ENCODE measurements at regions not wholly inside any gene's neighbourhood (a gene's known extent, or its start where the extent isn't known, plus 50 kb on each side); places are given as distances from the start of the nearest gene placed in this dataset.

DNA sequence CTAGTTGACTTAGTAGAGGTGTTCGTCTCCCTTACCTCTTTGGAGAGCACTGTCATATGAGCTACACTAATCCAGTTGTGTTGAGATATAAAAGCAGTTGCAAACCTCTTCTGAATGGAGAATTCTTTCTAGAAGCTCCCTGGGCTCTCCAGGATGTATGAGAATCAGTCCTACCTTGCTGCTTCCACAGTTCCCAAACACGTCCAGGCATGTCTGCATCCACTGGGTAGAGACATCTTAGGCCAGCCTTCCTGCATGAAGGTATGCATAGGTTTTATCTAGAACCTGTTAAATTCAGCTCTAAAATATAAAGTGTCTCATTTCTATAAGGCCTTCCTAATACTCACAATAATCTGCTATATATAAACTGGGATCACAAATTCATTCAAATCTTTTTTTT, 297.7 kb downstream of the CDC5L start:
- no peaks in the 10 kb centered on the region for H3K9me3 ChIP-seq
- no peak overlapping the region for H3K9ac ChIP-seq
- H4K20me1 ChIP-seq (ENCODE audit: insufficient read depth): no peaks in the 10 kb centered on the region
- H3K27me3 ChIP-seq (ENCODE audit: insufficient read depth): no peaks in the 10 kb centered on the region
- no peaks in the 10 kb centered on the region for H3K36me3 ChIP-seq (replicated peaks in 1 of 2; ENCODE audit: control insufficient read depth in 1 of 2, insufficient read depth in 2 of 2, low read length in 1 of 2)
- ChIA-PET POLR2A (no interaction called here), CTCF (interaction anchor here (0.8 kb wide), 1 partner anchor 30 kb away, joined by 4 read pairs; no protein-coding TSS in a partner anchor)
- DNase-seq: no peak
- H3K27ac ChIP-seq (ENCODE audit: low read depth in 2 of 2, low read length in 1 of 2): no peak overlapping the region
- TF ChIP-seq NFIC (IDR thresholded peaks at IDR 0.05; ENCODE audit: borderline replicate concordance): no peak
- TF ChIP-seq MXI1 (IDR thresholded peaks at IDR 0.05; ENCODE audit: low read depth, low read length): no peak
- TF ChIP-seq TCF12 (IDR thresholded peaks at IDR 0.05): no peak
- TF ChIP-seq FOXJ3 (CRISPR knock-in tag; IDR thresholded peaks at IDR 0.05): no peak
- no peaks in the 10 kb centered on the region for H3K9me2 ChIP-seq
- no peaks in the 10 kb centered on the region for H3K79me2 ChIP-seq (ENCODE audit: insufficient read depth)
- H3K4me1 ChIP-seq (ENCODE audit: control insufficient read depth in 1 of 2, insufficient read depth in 2 of 2, low read depth in 1 of 2, low read length in 1 of 2): no peaks in the 10 kb centered on the region
- H3F3A ChIP-seq (replicated peaks; ENCODE audit: insufficient read depth): no peaks in the 10 kb centered on the region
- no peak overlapping the region for H3K4me2 ChIP-seq
- H3K4me3 ChIP-seq (ENCODE audit: low read depth in 2 of 2, low read length in 1 of 2): no peak overlapping the region
- no peak overlapping the region; the same call in 1 of the 2 replicates for H2AFZ ChIP-seq (ENCODE audit: low read depth)
- whole genome bisulfite sequencing (ENCODE audit: low lambda C conversion rate): 58% methylated on average over 2 of the region's 2 CpGs

DNA sequence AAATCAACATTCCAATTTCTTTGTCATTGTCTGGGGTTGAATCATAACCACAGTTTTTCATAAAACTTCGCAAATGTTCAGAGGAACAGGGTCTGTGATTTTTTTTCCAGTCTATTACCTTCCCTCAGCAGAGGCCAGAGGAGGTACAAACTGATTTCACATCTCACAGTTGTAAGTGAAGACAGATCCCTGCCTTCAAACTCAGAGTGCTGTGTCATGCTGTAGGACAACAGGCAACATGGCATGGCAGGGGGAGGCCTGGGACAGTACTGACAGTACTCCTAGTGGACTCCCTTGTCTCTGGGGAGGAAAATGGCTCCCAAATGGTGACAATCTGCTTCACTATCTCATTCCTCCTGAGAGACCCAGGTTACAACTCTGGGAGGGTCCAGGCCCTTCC, 308.6 kb downstream of the CDC5L start:
- CTCF ChIA-PET: no interaction called here
- H3K27ac ChIP-seq (ENCODE audit: low read depth in 2 of 2, low read length in 1 of 2): peak overlapping the region; percentile 13 to 43; a peak in 3 of 4 replicates

DNA sequence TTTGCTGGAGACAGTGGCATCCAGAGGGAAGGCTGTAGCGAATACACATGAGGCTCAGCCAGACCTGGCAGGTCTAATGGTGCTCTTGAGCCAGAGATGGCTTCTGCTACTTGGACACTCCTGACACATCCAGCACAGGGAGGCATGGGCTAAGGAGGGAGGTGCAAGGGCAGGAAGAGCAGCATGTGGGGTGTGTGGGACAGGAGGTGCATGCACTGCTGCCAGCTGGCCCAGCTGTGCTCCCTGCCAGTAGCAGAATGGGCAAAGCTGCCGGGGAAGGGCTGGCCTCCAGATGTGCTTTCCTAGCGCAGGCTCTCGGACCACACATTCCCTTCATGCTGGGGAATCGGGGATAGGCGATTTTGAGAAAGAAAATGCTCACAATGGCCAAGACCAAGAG, 309.2 kb downstream of the CDC5L start:
- WGBS (ENCODE audit: low lambda C conversion rate): 88% methylated on average over 6 of the region's 6 CpGs
- Histone ChIP-seq H3K27ac (ENCODE audit: low read depth in 2 of 2, low read length in 1 of 2) (peak overlapping the region in 1 of 2 experiments; percentile 43; a peak in 1 of 4 replicates), H3K36me3 (replicated peaks in 1 of 2; ENCODE audit: control insufficient read depth in 1 of 2, insufficient read depth in 2 of 2, low read length in 1 of 2) (no peaks in the 10 kb centered on the region), H3F3A (replicated peaks; ENCODE audit: insufficient read depth) (no peaks in the 10 kb centered on the region), H3K27me3 (ENCODE audit: insufficient read depth) (no peaks in the 10 kb centered on the region), H3K4me1 (ENCODE audit: control insufficient read depth in 1 of 2, insufficient read depth in 2 of 2, low read depth in 1 of 2, low read length in 1 of 2) (peaks cover 0 to 10% of the 10 kb centered on the region in 2 experiments; a peak in 1 of 4 replicates), H3K4me2 (no peak overlapping the region), H2AFZ (ENCODE audit: low read depth) (no peak overlapping the region), H3K9ac (no peak overlapping the region), H3K4me3 (ENCODE audit: low read depth in 2 of 2, low read length in 1 of 2) (no peak overlapping the region), H3K9me3 (no peaks in the 10 kb centered on the region), H4K20me1 (ENCODE audit: insufficient read depth) (no peaks in the 10 kb centered on the region), H3K9me2 (no peaks in the 10 kb centered on the region), H3K79me2 (ENCODE audit: insufficient read depth) (no peaks in the 10 kb centered on the region; the same call in 1 of the 2 replicates)
- peak; percentile 59 for DNase-seq
- ChIA-PET CTCF (interaction anchor here (1.0 kb wide), 1 partner anchor 41 kb away, joined by 5 read pairs; no protein-coding TSS in a partner anchor), POLR2A (no interaction called here)
- no peak for TF ChIP-seq RXRA (IDR thresholded peaks at IDR 0.05; ENCODE audit: borderline replicate concordance, low read depth)
- TF ChIP-seq TCF12 (IDR thresholded peaks at IDR 0.05): peak; percentile 26; the same call in 1 of the 2 replicates
- TF ChIP-seq, protein P1, sequence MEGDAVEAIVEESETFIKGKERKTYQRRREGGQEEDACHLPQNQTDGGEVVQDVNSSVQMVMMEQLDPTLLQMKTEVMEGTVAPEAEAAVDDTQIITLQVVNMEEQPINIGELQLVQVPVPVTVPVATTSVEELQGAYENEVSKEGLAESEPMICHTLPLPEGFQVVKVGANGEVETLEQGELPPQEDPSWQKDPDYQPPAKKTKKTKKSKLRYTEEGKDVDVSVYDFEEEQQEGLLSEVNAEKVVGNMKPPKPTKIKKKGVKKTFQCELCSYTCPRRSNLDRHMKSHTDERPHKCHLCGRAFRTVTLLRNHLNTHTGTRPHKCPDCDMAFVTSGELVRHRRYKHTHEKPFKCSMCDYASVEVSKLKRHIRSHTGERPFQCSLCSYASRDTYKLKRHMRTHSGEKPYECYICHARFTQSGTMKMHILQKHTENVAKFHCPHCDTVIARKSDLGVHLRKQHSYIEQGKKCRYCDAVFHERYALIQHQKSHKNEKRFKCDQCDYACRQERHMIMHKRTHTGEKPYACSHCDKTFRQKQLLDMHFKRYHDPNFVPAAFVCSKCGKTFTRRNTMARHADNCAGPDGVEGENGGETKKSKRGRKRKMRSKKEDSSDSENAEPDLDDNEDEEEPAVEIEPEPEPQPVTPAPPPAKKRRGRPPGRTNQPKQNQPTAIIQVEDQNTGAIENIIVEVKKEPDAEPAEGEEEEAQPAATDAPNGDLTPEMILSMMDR (IDR thresholded peaks at IDR 0.05): no peak

More for the DNA sequence above, 308.6 kb downstream of the CDC5L start:
- peaks cover 0 to 10% of the 10 kb centered on the region in 2 experiments; a peak in 1 of 4 replicates for H3K4me1 ChIP-seq (ENCODE audit: control insufficient read depth in 1 of 2, insufficient read depth in 2 of 2, low read depth in 1 of 2, low read length in 1 of 2)
- H4K20me1 ChIP-seq (ENCODE audit: insufficient read depth): no peaks in the 10 kb centered on the region
- H3K36me3 ChIP-seq (replicated peaks in 1 of 2; ENCODE audit: control insufficient read depth in 1 of 2, insufficient read depth in 2 of 2, low read length in 1 of 2): no peaks in the 10 kb centered on the region
- H3K79me2 ChIP-seq (ENCODE audit: insufficient read depth): no peaks in the 10 kb centered on the region; the same call in 1 of the 2 replicates
- H3K9me2 ChIP-seq: no peaks in the 10 kb centered on the region
- no peaks in the 10 kb centered on the region for H3K27me3 ChIP-seq (ENCODE audit: insufficient read depth)
- no peak overlapping the region for H3K4me2 ChIP-seq
- no peaks in the 10 kb centered on the region for H3K9me3 ChIP-seq
- POLR2A ChIA-PET: no interaction called here
- TF ChIP-seq, protein P2, sequence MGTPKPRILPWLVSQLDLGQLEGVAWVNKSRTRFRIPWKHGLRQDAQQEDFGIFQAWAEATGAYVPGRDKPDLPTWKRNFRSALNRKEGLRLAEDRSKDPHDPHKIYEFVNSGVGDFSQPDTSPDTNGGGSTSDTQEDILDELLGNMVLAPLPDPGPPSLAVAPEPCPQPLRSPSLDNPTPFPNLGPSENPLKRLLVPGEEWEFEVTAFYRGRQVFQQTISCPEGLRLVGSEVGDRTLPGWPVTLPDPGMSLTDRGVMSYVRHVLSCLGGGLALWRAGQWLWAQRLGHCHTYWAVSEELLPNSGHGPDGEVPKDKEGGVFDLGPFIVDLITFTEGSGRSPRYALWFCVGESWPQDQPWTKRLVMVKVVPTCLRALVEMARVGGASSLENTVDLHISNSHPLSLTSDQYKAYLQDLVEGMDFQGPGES (IDR thresholded peaks at IDR 0.05; ENCODE audit: low read depth, low read length): no peak
- TF ChIP-seq, protein P3, sequence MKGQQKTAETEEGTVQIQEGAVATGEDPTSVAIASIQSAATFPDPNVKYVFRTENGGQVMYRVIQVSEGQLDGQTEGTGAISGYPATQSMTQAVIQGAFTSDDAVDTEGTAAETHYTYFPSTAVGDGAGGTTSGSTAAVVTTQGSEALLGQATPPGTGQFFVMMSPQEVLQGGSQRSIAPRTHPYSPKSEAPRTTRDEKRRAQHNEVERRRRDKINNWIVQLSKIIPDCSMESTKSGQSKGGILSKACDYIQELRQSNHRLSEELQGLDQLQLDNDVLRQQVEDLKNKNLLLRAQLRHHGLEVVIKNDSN (IDR thresholded peaks at IDR 0.05; ENCODE audit: borderline replicate concordance, low read depth): no peak
- TF ChIP-seq FOSL2 (IDR thresholded peaks at IDR 0.05; ENCODE audit: borderline replicate concordance, low read depth): peak; percentile 26; the same call in 1 of the 2 replicates
- peak; percentile 59 for TF ChIP-seq TCF12 (IDR thresholded peaks at IDR 0.05)
- no peaks in the 10 kb centered on the region for H3F3A ChIP-seq (replicated peaks; ENCODE audit: insufficient read depth)
- H3K9ac ChIP-seq: no peak overlapping the region
- H3K4me3 ChIP-seq (ENCODE audit: low read depth in 2 of 2, low read length in 1 of 2): no peak overlapping the region
- no peak overlapping the region for H2AFZ ChIP-seq (ENCODE audit: low read depth)
- no peak for DNase-seq
- 27% methylated on average over 1 of the region's 1 CpG for WGBS (ENCODE audit: low lambda C conversion rate)

Data from SK-N-SH (cell line).